Activated CD8-positive, alpha-beta memory T cell treated with anti-CD3 and anti-CD28 coated beads for 36 hours (primary cell): ENCODE measurements at regions not wholly inside any gene's neighbourhood (a gene's known extent, or its start where the extent isn't known, plus 50 kb on each side); places are given as distances from the start of the nearest gene placed in this dataset.

Source experiments
- CTCF ChIA-PET: fragments of 350-600 bp; sonication (Branson Sonifier 250); formaldehyde crosslinking; loops from one replicate; lab custom pipeline; 2021; ENCODE audit warnings: antibody characterized with exemption; lab: Charles Lee
- POLR2A ChIA-PET: fragments of 350-600 bp; sonication (Branson Sonifier 250); formaldehyde crosslinking; loops from one replicate; lab custom pipeline; 2021; ENCODE audit warnings: antibody characterized with exemption; lab: Charles Lee

DNA sequence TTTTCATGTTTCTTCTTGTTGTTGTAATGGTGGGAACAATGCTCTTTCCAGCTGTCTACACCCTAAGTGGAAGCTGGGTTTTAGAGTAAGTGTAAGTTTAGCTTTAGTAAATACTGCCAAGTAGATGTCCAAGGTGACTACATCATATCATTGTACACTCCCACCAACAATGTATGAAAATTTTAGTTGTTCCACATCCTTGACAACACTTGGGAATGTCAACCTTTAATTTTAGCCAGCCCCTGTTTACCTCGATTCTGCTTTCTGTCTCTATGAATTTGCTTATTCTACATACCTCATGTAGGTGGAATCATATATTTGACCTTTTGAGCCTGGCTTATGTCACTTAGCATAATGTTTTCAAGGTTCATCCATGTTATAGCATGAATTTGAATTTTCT lies 93.0 kb downstream of the MTPAP start:
- POLR2A ChIA-PET = no interaction called here
- CTCF ChIA-PET = no interaction called here

DNA sequence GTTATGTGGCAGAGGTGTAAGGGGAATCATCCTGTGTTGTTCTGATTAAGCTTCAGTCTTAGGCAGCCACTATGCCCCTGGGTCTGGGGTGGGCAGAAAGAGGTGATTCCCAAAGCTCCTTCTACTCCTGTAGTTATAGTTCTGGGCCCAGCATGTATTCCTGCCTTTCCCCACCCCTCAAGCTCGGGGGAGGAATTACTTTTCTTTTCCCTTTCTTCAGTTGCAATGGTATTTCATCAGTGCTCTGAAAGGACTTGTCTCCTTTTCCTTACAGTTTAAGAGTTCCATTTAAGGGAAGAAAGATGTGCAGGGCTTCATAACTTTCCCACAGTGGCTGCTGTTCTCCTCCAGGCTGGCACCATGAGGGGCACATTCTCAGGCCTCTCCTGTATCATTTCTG lies 94.2 kb downstream of the MTPAP start:
- CTCF ChIA-PET = no interaction called here
- POLR2A ChIA-PET = no interaction called here

DNA sequence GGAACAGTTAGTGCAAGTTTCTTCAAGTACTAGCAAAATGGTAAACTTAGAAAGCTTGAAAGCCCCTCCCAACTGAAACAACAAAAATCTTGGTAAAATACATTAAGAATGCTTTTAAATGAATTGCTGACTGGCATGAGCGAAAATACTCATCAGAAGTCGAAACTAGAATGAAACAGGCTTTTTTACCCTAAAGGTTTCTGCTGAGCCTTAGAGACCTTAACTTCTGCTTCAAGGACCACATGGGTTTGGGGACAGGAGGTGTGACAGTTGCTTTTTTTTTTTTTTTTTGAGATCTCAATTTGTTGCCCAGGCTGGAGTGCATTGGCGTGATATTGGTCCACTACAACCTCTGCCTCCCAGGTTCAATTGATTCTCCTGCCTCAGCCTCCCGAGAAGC lies 100.3 kb downstream of the MTPAP start:
- CTCF ChIA-PET = no interaction called here
- POLR2A ChIA-PET = no interaction called here

DNA sequence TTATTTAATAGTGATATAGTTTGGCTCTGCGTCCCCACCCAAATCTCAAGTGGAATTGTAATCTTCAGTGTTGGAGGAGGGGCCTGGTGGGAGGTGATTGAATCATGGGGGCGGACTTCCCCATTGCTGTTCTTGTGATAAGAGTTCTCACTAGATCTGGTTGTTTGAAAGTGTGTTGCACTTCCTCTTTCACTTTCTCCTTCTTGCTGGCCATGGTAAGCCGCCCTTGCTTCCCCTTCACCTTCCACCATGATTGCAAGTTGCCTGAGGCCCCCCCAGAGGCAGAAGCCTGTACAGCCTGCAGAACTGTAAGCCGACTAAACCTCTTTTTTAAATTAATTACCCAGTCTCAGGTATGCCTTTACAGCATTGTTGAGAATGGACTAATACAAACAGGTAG lies 101.4 kb downstream of the MTPAP start:
- POLR2A ChIA-PET = no interaction called here

DNA sequence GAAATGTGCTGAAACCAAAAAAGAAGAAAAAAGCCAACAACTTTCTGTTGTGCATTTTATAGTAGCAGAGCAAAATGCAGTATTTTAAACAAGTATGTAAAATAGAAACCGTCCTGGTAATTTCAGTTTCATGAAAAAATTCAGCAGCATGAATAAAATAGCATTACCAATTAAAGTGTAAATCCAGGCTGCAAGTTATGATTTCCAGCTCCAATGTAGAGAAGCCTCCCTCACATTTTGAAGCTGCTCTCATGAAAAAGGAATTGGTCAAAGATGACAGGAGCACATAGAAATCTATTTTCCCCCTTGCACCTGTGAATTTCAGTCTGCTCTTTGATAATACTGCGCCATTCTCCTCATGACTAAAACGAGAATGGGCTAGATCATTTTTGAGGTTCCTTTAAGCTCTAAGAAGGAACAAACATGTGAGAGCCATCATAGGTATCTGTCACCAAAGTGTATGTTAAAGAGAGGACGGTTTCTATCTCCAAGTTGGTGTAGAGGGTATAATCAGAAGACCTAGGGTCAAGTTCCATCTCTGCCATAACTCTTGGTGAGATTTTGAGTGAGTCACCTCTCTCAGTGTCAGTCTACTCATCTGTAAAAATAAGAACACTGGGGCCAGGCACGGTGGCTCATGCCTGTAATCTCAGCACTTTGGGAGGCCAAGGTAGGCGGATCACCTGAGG lies 107.5 kb downstream of the MTPAP start:
- POLR2A ChIA-PET = no interaction called here
- CTCF ChIA-PET = interaction anchor here (0.8 to 2.1 kb wide), 4 partner anchors 10 to 243 kb away, joined by 3 to 12 read pairs (median 3); no protein-coding TSS in a partner anchor

More for the DNA sequence above, 101.4 kb downstream of the MTPAP start:
- CTCF ChIA-PET = interaction anchor here (1.1 kb wide), 1 partner anchor 35 kb away, joined by 3 read pairs; no protein-coding TSS in a partner anchor

DNA sequence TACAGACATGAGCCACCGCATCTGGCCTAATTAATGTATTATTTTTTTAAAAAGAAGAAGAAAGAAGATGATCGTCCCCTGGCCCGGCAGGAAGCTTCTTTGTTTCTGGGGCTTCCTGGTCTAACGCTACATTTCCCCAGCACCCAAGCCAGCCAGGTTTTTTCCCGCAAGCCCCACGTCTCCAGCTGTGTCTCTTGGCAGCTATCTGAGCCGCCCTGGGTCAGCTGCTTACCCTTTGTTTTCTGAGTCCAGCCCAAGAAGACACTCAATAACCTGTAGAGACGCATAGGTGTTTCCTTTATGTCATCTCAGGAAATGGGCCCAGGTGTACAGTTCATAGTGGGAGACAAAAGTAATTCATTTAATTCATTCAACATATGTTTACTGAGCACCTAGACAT lies 110.2 kb downstream of the MTPAP start:
- POLR2A ChIA-PET = no interaction called here

DNA sequence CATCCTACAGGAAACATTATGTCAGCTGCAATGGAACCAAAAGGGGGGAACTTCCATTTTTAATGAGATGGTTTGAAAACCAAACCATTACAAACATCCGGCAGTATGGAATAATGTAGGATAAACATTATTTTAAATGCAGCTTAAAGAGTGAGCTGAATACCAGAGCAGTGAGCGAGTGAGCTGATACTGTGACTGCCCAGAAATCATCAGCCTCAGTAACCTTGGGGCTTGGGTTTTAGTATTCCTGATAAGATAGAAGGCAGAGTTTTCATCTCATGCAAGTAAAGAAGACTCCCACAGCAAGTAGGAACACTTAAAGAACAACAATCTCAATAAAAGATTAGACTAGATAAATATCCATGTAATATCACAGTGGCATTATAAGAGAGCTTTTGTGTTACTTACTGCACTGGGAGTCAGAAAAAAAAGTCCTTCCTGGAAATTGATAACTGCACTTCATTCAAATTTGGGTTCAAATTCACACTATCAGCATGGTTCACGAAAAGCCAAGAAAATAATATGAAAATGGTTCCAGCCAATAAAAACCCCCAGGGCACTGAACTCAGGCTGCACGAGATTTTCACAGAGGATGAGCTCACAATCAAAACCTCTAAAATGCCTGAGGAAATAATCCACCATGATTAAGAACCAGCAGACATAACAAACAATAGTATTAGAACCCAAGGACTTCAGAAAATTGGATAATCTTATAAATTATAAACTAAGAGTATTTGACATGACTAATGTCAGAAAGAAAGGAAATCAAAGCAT lies 115.7 kb downstream of the MTPAP start:
- ChIA-PET POLR2A (interaction anchor here (0.6 kb wide), 1 partner anchor 40 kb away, joined by 6 read pairs; no protein-coding TSS in a partner anchor), CTCF (no interaction called here)

More for the DNA sequence above, 110.2 kb downstream of the MTPAP start:
- CTCF ChIA-PET = no interaction called here

DNA sequence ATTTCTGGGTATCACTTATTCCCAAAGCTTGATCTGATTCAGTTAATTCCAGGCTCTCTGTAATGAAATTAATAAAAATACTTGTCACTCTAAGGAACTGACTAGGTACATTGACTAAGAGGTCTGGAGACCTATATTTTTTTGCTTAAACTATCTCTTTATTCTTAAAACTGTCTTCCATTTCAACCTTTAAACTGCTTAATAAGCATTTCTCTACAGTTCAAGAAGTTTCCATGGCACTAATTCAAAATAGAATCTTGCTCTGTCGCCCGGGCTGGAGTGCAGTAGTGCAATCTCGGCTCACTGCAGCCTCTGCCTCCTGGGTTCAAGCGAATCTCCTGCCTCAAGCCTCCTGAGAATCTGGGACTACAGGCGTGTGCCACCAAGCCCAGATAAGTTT lies 117.4 kb downstream of the MTPAP start:
- ChIA-PET POLR2A (no interaction called here), CTCF (interaction anchor here (0.9 kb wide), 1 partner anchor 9 kb away, joined by 3 read pairs; no protein-coding TSS in a partner anchor)

DNA sequence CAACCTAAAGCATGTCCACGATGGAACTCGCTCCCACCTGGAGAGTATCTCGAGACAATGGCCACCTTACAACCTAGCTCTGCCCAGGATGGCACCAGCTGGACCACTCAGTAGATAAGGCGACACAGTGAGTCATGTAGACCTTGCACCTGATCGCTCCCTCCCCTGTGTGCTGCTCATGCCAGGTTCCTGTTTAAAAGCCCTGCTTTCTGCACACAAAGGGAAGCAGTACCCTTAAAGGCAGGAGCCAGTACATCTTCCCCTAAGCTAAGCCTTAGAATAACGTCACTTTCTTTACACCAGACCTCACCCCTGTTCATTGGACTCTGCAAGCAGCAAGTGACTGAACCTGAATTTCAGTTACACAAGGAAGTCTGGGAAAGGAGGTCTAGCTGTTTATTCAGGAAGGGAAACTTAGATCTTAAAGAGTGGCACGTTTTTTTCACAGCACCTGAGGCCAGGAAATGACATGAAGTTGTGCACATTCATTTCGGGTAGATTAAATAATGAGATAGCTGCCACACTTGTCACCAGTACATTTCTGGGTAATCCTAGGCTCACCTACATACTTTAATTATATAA lies 117.9 kb downstream of the MTPAP start:
- ChIA-PET CTCF (interaction anchor here (0.9 kb wide), 1 partner anchor 10 kb away, joined by 3 read pairs; no protein-coding TSS in a partner anchor), POLR2A (no interaction called here)

DNA sequence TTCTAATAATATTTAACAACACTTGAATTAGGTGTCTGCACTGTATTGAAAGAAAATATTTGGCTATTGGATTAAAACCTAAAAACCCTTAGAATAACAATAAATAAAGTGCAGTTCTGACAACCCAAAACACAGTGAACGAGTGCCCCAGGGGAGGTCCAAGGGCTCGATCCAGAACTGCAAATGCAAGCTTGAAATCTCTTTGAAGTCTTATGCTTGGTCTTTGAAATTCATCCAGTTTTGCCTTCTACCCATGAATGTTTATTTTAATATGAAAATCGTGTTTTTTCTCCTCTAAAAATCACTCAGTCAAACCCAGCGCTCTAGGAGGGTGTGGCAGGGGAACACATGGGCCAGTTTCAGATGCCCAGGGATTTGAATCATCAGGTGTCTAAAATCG lies 119.5 kb downstream of the MTPAP start:
- ChIA-PET CTCF (no interaction called here), POLR2A (no interaction called here)

DNA sequence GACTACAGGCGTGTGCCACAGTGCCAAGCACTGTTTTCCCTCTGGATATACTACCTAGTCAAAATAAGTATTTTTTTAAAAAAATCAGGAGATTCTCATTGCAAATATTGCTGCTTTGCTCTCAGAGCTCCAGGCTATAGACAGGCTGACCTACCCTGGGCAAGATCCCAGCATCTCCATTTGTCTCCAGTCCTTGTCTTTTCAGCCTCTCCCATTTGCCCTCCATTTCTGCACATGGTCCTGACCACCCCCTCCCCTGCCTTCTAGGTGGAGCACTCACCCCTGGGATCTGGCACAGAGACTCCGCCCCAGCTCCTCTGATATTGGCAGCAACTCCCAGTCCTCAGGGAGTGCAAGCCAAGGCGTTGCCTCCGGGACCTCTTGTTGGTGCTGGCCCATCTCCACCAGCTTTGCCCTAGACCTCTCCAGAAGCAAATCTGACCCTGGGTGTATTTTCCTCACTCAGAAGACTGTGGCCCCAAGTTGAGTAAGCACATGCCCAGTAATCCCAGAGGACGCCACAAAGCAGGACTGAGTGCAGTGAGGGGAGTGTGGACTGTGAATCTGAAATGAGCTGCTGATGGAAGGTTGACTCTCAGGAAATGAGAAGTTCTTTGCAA lies 120.6 kb downstream of the MTPAP start:
- ChIA-PET POLR2A (no interaction called here), CTCF (no interaction called here)

DNA sequence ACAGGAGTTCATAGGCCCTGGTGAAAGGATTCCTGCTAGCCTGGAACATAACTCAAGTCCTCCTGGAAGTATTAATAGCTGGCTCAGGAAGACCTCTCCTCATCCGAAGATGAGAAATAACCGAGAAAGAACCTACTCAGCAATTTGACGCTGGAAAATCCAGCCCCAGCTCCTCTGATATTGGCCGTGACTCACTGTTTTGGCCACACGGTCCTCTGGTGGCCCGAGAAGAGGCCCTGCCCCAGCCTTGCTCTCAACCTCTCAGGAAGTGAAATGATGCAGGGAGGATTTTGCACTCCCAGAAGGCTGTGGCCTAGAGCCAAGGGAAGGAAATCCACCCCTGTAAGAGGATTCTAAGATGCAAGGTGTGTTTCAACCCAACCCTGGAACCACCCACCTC lies 121.6 kb downstream of the MTPAP start:
- ChIA-PET CTCF (no interaction called here), POLR2A (no interaction called here)

DNA sequence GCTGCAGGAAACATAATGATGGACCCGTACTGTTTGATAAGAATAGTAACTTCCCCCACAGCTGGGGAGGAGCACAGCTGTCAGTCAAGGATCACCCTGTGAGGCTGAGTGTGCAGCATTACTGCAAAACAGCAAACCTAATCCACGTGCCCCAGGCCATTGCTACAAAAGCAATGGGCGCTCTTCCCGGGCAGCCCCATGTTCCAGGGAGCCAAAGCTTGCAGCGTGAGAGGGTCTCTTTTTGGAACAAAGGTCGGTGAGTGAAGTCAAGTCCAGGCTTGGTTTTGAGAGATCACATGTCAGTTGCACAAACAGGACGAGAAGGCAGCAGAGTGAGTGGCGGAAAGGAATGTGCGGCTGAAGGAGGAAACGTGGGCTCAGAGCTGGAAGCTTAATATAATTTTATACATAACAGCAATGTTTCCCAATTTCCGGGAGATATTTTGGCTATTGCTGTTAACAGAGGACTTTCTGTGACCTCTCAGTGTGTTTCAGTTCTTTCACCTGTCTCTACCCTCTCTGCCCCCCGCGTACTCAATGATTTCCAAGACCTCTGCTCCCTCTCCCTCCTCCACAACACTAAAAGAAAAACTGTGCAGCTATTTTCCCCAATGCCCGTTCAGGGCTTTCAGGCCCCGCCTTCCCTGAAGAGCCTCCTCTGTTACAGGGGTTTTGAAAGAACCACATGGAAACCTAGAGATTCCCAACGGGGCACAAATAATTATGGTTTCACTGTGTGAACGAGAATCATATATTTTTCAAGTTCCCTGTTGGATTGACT lies 128.9 kb downstream of the MTPAP start:
- ChIA-PET POLR2A (no interaction called here), CTCF (no interaction called here)

DNA sequence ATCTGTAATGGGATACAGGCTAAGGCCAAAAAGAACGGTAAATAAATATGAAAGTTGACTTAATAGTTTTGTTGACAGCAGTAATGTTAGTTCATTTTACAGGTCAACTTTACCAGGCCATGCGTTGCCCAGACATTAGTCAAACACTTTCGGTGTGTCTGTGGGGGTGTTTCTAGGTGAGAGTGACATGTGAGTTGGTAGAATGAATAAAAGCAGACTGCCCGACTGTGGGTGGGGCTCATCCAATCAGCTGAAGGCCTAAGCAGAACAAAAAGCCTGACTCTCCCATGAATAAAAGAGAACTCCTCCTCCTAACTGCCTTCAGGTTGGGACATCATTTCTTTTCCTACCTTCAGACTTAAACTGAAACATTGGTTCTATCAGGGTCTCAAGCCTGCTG lies 132.3 kb downstream of the MTPAP start:
- ChIA-PET POLR2A (no interaction called here), CTCF (no interaction called here)

DNA sequence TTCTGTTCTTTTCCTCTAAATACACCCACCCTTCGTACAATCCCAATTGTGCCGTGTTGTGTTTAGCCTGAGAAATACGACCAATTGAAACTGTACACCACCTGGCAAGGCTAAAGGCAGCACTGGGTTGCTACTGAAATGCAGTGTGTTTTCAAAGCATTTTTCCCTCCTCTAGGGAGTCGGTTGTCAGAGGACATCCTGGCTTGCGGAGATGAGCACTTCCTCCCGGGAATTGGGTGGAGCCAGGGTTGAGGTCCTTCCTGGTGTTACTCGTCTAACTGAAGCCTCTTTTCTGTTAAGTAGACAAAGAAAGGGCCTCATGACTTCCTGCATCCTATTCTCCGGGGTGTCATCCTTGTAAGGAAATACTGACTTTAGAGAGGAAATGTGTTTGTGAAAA lies 133.5 kb downstream of the MTPAP start:
- ChIA-PET POLR2A (no interaction called here), CTCF (no interaction called here)

DNA sequence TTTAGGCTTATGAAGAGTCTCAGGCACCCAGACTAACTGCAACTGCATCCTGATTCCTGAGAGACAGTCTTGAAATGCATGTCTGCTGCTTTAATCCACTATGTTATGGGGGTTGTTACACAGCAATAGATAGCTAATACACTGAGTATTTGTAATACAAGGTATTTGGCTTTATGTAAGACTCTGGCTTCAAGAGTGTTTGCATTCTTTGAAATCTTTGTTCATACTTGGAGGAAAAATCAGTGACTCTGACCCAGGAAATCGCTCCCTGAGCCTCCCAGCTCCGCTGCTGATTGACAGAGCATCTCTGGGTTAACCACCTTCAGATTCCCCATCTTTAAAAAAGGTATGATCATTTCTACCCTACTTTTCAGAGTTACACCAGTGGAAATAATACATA lies 133.9 kb downstream of the MTPAP start:
- POLR2A ChIA-PET = no interaction called here

DNA sequence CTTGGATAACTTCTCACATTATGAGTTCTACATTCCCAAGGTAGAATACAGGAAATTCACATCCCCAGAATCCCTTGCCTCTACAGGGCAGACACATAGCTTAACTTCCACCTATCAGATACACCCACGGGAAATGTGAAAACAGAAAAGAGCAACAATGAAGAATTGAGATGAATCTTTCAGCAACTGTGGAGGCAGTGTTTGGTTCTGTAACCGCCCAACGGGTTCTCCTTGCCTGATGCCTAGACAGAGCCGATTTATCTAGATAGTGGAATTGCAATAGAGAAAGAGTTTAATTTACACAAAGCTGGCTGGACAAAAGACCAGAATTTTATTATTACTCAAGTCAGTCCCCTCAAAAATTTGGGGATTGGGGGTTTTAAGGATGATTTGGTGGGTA lies 138.8 kb downstream of the MTPAP start:
- ChIA-PET CTCF (no interaction called here), POLR2A (no interaction called here)

More for the DNA sequence above, 133.9 kb downstream of the MTPAP start:
- CTCF ChIA-PET = no interaction called here

DNA sequence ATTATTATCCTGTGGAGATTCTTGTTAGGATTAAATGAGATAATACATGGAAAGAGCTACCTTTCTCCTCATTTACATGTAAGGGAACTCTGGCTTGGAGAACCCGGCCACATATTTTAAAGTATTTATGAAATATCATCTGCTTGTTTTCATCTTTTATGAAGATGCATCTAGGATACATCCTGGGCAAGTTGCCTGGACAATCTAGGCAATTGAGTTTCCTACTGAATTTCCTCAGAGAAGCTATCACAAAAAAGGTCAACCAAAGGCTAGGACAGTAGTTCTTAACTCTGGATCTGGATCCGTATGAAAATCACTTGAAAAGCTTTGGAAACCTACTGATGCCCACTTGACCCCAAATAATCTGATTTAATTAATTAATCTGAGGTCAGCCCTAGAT lies 140.7 kb downstream of the MTPAP start:
- CTCF ChIA-PET = no interaction called here
- POLR2A ChIA-PET = no interaction called here

DNA sequence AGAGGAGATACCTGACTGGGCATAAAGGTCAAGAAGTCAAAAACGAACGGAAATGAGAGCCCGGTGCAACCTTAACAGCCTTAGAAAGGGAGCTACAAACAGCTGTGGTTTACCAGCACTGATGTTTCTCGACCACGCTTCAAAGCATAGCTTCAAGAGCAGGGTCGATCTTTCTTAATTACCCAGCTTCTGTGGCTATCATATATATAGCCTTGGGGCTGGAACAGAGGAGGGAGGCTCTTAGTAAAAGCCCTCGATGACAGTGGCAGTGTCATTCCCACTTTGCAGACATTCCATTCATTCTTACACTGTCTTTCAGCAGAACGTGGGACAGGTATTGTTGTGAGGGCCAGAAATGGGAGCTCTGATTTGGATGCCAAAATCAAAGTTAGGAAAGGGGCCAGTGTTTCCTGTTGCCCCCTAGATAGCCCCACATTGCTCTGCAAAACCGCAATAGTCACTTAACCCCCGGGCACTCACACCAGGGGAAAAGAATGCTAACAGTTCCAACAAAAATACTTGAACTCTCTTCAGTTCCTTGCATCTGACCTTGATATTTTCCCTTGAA lies 141.5 kb downstream of the MTPAP start:
- CTCF ChIA-PET = no interaction called here
- POLR2A ChIA-PET = no interaction called here
